Activated T-helper 17 cell treated with anti-CD3 and anti-CD28 coated beads, Interleukin-2, amount 50 U/mL, for 72 hours (primary cell): ENCODE measurements at regions not wholly inside any gene's neighbourhood (a gene's known extent, or its start where the extent isn't known, plus 50 kb on each side); places are given as distances from the start of the nearest gene placed in this dataset.
"Not testable (repeated sequence)": the region's sequence is repeated elsewhere in the genome, so short reads cannot be mapped to it uniquely, and the experiment has no call there.

Source experiments
- ATAC-seq: fragments of 150-1000 bp; cut with Tn5 transposase; replicated peaks from 2 replicates; pipeline ENCODE4 v1.10.0; 2021; ENCODE audit warnings: mild to moderate bottlenecking, moderate library complexity
- H3K27ac Mint-ChIP-seq: one replicate; pipeline ENCODE4 v1.8.0; 2022; ENCODE audit warnings: mixed read lengths
- H3K27me3 Mint-ChIP-seq: one replicate; pipeline ENCODE4 v1.8.0; 2022; ENCODE audit warnings: mixed read lengths
- H3K36me3 Mint-ChIP-seq: one replicate; pipeline ENCODE4 v1.8.0; 2022; ENCODE audit warnings: low read depth, mild to moderate bottlenecking, mixed read lengths
- H3K4me1 Mint-ChIP-seq: one replicate; pipeline ENCODE4 v1.8.0; 2022; ENCODE audit warnings: mixed read lengths
- H3K4me3 Mint-ChIP-seq: one replicate; pipeline ENCODE4 v1.8.0; 2022; ENCODE audit warnings: mild to moderate bottlenecking, mixed read lengths
- H3K9me3 Mint-ChIP-seq: one replicate; pipeline ENCODE4 v1.8.0; 2022; ENCODE audit warnings: mixed read lengths

GRCh38 chr4:53833302-53834003 lies 231.0 kb downstream of the CHIC2 start:
- H3K27ac Mint-ChIP-seq, H3K4me1 Mint-ChIP-seq, H3K4me3 Mint-ChIP-seq, H3K36me3 Mint-ChIP-seq, H3K27me3 Mint-ChIP-seq, ATAC-seq: not testable (repeated sequence)
- peaks cover 21% of the 10 kb centered on the region for H3K9me3 Mint-ChIP-seq

DNA sequence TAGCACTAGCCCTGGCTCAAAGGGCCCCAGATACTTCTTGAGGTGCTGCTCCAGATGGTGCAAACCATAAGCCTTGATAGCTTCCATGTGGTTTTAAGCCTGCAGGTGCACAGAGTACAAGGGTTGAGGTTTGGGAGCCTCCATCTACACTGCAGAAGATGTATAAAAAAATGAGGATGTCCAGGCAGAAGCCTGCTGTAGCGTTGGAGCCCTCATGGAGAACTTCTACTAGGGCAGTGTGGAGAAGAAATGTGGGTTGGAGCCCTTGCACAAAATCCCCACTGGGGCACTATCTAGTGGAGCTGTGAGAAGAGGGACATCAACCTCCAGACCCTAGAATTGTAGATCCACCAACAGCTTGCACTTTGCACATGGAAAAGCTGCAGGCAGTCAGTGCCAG lies 231.9 kb downstream of the CHIC2 start:
- Mint-ChIP-seq H3K27me3 (peaks cover 4% of the 10 kb centered on the region), H3K4me1 (no peaks in the 10 kb centered on the region), H3K36me3 (no peaks in the 10 kb centered on the region), H3K9me3 (peaks cover 21% of the 10 kb centered on the region), H3K4me3 (no peak overlapping the region), H3K27ac (no peak overlapping the region)
- ATAC-seq, result no peak

GRCh38 chr4:53830511-53830910 lies 233.9 kb downstream of the CHIC2 start:
- H3K27me3 Mint-ChIP-seq, result peaks cover 4% of the 10 kb centered on the region
- no peaks in the 10 kb centered on the region for H3K4me1 Mint-ChIP-seq
- ATAC-seq, result no peak
- H3K27ac Mint-ChIP-seq, result no peak overlapping the region
- H3K9me3 Mint-ChIP-seq, result peaks cover 14% of the 10 kb centered on the region
- H3K36me3 Mint-ChIP-seq, result no peaks in the 10 kb centered on the region
- H3K4me3 Mint-ChIP-seq, result no peak overlapping the region

DNA sequence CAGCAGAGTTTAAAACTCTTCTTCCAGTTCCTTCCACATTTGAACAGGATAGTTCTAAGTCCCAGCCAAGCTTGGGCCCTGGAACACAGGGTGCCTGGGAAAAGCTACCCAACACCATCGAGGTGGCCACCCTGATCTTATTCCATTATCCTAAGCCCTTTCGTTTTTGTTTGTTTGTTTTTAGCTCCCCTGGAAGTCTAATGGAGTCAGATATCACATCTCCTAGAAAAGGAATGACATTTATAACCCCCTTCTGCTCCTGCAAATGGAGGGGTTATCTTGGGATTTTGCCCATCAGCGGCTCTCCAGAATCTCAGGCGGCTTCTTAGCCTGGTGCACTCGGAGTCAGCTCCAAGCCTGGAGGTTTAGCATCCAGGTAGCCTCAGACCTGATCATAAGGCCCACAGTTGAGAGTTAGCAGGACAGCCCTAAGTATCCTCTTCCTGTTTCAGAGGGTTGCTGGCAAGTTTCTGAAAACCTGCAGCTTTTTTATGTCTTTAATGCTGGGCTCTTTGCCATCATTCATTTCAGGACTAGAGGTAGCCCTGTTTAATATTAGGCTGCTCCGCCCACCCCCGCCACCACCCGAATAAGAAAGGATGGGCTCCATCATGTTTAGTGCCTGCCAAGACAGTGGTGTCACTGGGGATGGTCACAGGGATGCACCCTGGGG lies 230.0 kb upstream of the LNX1 start:
- no peak overlapping the region for H3K27ac Mint-ChIP-seq
- H3K4me3 Mint-ChIP-seq, result no peak overlapping the region
- no peaks in the 10 kb centered on the region for H3K36me3 Mint-ChIP-seq
- no peak for ATAC-seq
- H3K9me3 Mint-ChIP-seq, result no peaks in the 10 kb centered on the region
- no peaks in the 10 kb centered on the region for H3K4me1 Mint-ChIP-seq
- peaks cover 4% of the 10 kb centered on the region for H3K27me3 Mint-ChIP-seq

GRCh38 chr4:53818104-53818503 lies 226.8 kb upstream of the LNX1 start:
- H3K4me1 Mint-ChIP-seq, result no peaks in the 10 kb centered on the region
- no peaks in the 10 kb centered on the region for H3K36me3 Mint-ChIP-seq
- H3K4me3 Mint-ChIP-seq, result no peak overlapping the region
- H3K27me3 Mint-ChIP-seq, result peaks cover 12% of the 10 kb centered on the region
- H3K27ac Mint-ChIP-seq, result no peak overlapping the region
- no peaks in the 10 kb centered on the region for H3K9me3 Mint-ChIP-seq
- no peak for ATAC-seq

GRCh38 chr4:53816561-53816960 lies 225.3 kb upstream of the LNX1 start:
- no peak for ATAC-seq
- no peaks in the 10 kb centered on the region for H3K36me3 Mint-ChIP-seq
- H3K9me3 Mint-ChIP-seq, result no peaks in the 10 kb centered on the region
- H3K4me3 Mint-ChIP-seq, result no peak overlapping the region
- H3K4me1 Mint-ChIP-seq, result no peaks in the 10 kb centered on the region
- H3K27ac Mint-ChIP-seq, result no peak overlapping the region
- H3K27me3 Mint-ChIP-seq, result peaks cover 12% of the 10 kb centered on the region

DNA sequence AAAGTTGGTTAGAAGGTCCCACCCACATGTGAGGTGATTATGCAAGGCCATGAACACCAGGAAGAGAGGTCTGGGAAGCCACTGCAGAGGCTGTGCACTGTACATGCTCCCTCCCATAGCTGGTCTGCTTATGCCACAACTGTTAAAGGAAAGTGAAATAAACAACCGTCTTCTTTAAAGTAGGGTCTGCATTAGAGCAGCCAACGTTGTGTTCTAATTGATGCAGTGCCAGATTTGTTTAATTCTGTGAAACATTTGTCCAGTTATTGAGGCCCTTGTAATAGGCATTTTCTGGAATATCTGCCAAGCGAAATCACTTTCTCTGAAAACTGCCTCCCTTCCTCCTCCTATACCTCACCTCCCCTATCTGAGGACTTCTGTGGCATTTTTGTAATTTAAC lies 224.0 kb upstream of the LNX1 start:
- Mint-ChIP-seq H3K27me3 (peaks cover 12% of the 10 kb centered on the region), H3K36me3 (no peaks in the 10 kb centered on the region), H3K27ac (no peak overlapping the region), H3K4me1 (no peaks in the 10 kb centered on the region), H3K9me3 (no peaks in the 10 kb centered on the region), H3K4me3 (no peak overlapping the region)
- no peak for ATAC-seq

DNA sequence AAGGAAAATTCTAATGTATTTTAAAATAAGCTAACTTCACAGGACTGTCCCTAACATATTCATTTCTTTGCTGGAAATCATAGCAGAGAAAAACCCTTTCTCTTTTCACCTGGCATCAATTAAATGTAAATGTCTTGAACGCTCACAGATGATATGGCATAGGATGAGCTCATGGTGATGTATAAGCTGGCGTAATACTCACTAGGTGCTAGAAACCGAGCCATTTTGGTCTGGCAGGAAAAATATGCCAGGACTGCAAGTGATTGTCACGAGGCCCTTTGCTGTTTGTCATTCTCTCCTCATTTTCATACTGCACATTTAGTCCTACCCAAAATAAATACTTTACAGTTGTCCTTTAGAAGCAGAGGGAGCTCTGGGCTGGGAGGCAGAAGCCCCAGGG lies 222.7 kb upstream of the LNX1 start:
- Mint-ChIP-seq H3K9me3 (no peaks in the 10 kb centered on the region), H3K4me3 (no peak overlapping the region), H3K4me1 (no peaks in the 10 kb centered on the region), H3K27me3 (peaks cover 15% of the 10 kb centered on the region), H3K27ac (no peak overlapping the region), H3K36me3 (no peaks in the 10 kb centered on the region)
- no peak for ATAC-seq

- ATAC-seq, result no peak
- no peaks in the 10 kb centered on the region for H3K4me1 Mint-ChIP-seq
- no peak overlapping the region for H3K27ac Mint-ChIP-seq
- no peaks in the 10 kb centered on the region for H3K36me3 Mint-ChIP-seq
- H3K9me3 Mint-ChIP-seq, result no peaks in the 10 kb centered on the region
- no peak overlapping the region for H3K4me3 Mint-ChIP-seq
- peaks cover 15% of the 10 kb centered on the region for H3K27me3 Mint-ChIP-seq
Observed at GRCh38 chr4:53810643-53811042, 219.4 kb upstream of the LNX1 start.

- H3K4me1 Mint-ChIP-seq, result no peaks in the 10 kb centered on the region
- no peaks in the 10 kb centered on the region for H3K9me3 Mint-ChIP-seq
- no peaks in the 10 kb centered on the region for H3K36me3 Mint-ChIP-seq
- H3K4me3 Mint-ChIP-seq, result no peak overlapping the region
- peaks cover 12% of the 10 kb centered on the region for H3K27me3 Mint-ChIP-seq
- no peak overlapping the region for H3K27ac Mint-ChIP-seq
- ATAC-seq, result no peak
Observed at GRCh38 chr4:53809816-53810215, 218.5 kb upstream of the LNX1 start.

- H3K27ac Mint-ChIP-seq, result no peak overlapping the region
- no peak overlapping the region for H3K4me3 Mint-ChIP-seq
- peaks cover 3% of the 10 kb centered on the region for H3K27me3 Mint-ChIP-seq
- no peak for ATAC-seq
- H3K4me1 Mint-ChIP-seq, result no peaks in the 10 kb centered on the region
- no peaks in the 10 kb centered on the region for H3K36me3 Mint-ChIP-seq
- no peaks in the 10 kb centered on the region for H3K9me3 Mint-ChIP-seq
Observed at GRCh38 chr4:53805291-53805690, 214.0 kb upstream of the LNX1 start.

DNA sequence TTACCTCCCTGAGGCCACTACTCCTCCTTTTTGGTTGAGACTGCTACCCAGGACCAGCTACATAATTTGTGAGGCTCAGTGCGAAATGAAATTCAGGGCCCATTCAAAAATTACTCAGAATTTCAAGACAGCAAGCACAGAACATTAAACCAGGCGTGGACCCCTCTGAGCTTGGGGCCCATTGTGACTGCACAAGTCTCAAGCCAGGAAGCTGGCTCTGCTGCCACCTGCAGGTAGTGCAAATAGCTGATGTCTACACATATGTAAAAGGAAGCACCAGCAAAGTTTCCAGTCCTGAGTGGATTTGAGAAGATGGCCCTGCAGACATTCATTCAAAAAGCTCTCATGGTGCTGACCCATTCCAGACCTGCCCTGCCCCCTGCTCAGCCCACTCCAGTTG lies 213.4 kb upstream of the LNX1 start:
- no peaks in the 10 kb centered on the region for H3K4me1 Mint-ChIP-seq
- no peak for ATAC-seq
- no peak overlapping the region for H3K27ac Mint-ChIP-seq
- H3K36me3 Mint-ChIP-seq, result no peaks in the 10 kb centered on the region
- no peak overlapping the region for H3K4me3 Mint-ChIP-seq
- no peaks in the 10 kb centered on the region for H3K9me3 Mint-ChIP-seq
- H3K27me3 Mint-ChIP-seq, result peaks cover under 1% of the 10 kb centered on the region

DNA sequence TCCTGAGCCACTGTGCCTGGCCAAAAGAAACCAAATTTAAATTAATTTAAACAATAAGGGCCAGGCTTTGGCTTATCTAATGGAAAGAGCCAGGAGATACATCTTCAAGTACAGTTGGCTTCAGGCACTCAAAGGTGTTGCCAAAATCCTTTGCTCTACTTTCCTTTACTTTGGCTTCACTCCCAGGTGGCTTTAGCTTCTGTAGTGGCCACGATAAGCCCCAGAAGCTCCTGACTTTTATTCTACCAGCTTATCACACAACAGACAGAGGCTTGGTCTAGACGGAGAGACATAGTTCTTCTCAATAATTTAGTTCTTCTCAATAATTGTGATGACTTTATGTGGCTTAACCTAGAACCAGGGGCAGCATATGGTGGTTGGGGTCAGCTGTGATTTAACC lies 211.2 kb upstream of the LNX1 start:
- Mint-ChIP-seq H3K4me3 (no peak overlapping the region), H3K27ac (no peak overlapping the region), H3K4me1 (no peaks in the 10 kb centered on the region), H3K27me3 (no peaks in the 10 kb centered on the region), H3K9me3 (no peaks in the 10 kb centered on the region), H3K36me3 (no peaks in the 10 kb centered on the region)
- no peak for ATAC-seq

GRCh38 chr4:53801373-53801772 lies 210.1 kb upstream of the LNX1 start:
- no peak for ATAC-seq
- Mint-ChIP-seq H3K36me3 (no peaks in the 10 kb centered on the region), H3K27ac (no peak overlapping the region), H3K4me3 (no peak overlapping the region), H3K9me3 (no peaks in the 10 kb centered on the region), H3K27me3 (peaks cover 3% of the 10 kb centered on the region), H3K4me1 (no peaks in the 10 kb centered on the region)

DNA sequence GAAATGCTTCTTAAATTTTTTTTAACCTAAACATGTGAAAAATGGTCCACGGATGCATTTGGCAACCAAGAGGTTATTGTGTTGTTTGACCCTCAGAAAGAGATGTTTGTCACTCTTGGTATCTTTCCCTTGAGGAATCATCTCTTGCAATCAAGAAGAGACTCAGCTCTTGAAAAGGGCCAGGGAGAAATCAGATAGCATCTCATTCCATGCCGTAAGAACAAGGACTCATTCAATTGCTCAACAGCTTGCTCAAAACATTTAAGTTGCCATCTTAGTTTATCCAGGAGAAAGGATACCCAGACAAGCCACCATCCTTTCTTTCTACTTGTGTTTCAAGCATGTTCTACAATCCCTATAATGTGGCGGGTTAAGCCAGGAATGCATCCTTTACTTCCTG lies 209.5 kb upstream of the LNX1 start:
- H3K4me1 Mint-ChIP-seq, result no peaks in the 10 kb centered on the region
- no peak overlapping the region for H3K4me3 Mint-ChIP-seq
- H3K27me3 Mint-ChIP-seq, result peaks cover 3% of the 10 kb centered on the region
- no peak for ATAC-seq
- no peaks in the 10 kb centered on the region for H3K36me3 Mint-ChIP-seq
- H3K9me3 Mint-ChIP-seq, result no peaks in the 10 kb centered on the region
- H3K27ac Mint-ChIP-seq, result no peak overlapping the region
